HG03571 (cell line): ENCODE measurements at regions not wholly inside any gene's neighbourhood (a gene's known extent, or its start where the extent isn't known, plus 50 kb on each side); places are given as distances from the start of the nearest gene placed in this dataset.
"Not testable (repeated sequence)": the region's sequence is repeated elsewhere in the genome, so short reads cannot be mapped to it uniquely, and the experiment has no call there.

Source experiments
- ATAC-seq: cut with Tn5 transposase; IDR thresholded peaks from one replicate; pipeline ENCODE4 v1.9.1; 2021; ENCODE audit not compliant: unreplicated experiment

DNA sequence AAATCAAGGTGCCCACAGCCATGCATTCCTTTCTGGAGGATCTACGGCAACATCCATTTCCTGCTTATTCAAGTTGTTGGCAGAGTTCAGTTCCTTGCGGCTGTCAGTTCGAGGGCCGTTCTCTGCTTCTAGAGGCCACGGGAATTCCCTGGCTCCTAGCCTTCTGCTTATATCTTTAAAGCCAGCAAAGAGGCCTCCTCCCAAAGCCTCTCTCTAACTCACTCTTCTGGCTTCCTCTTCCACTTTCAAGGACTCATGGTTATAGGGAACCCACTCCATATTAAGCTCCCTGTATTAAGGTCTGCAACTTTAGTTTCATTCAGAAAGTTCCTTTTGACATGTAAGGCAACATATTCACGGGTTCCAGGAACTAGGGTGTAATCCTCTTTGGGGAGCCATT, 150.1 kb upstream of the RMP24 start:
- no peak for ATAC-seq

- no peak for ATAC-seq
Observed at GRCh38 chr18:35826477-35826876, 146.0 kb upstream of the RMP24 start.

- no peak for ATAC-seq
Observed at GRCh38 chr18:35827275-35827902, 145.1 kb upstream of the RMP24 start.

GRCh38 chr18:35827903-35828275, 144.6 kb upstream of the RMP24 start:
- ATAC-seq: no peak

- ATAC-seq: no peak
Observed at GRCh38 chr18:35828591-35828990, 143.9 kb upstream of the RMP24 start.

DNA sequence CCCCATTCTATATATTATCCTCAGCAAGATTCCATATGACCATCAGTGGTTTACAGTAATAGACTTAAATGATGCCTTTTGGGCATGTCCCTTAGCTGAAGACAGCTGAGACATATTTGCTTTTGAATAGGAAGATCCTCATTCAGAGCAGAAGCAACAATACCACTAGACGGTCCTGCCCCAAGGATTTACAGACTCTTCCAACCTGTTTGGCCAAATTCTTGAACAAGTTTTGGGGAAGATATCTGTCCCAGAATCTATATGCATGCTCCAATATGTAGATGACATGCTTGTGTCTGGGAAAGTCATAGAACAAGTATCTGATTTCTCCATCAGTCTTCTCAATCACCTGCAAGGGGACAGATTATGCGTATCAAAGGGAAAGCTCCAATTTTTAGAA, 137.1 kb upstream of the RMP24 start:
- no peak for ATAC-seq

- ATAC-seq: peak; percentile 68
Observed at GRCh38 chr18:35835833-35836232, 136.6 kb upstream of the RMP24 start.

- no peak for ATAC-seq
Observed at GRCh38 chr18:35836932-35837331, 135.5 kb upstream of the RMP24 start.

GRCh38 chr18:35837922-35838496, 134.5 kb upstream of the RMP24 start:
- ATAC-seq: no peak

DNA sequence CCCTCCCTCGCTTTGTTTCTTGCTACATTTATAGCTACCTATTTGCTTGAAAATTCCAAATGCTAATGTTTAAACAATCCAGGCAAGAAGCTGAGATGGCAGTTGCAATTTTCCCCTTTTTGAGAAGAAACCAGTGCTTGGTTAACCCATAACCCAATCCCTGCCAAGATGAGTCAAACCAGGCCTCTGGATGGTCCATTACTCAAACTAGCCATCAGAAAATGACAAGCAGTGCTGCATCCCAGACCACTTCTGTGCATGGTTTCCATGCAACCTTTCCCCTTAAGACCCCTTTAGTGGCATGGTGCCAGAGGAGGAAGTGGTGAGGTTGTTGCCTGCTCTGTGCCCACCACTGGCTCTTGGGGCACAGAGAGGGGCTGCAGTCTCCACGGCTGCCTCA, 131.2 kb upstream of the RMP24 start:
- no peak for ATAC-seq

DNA sequence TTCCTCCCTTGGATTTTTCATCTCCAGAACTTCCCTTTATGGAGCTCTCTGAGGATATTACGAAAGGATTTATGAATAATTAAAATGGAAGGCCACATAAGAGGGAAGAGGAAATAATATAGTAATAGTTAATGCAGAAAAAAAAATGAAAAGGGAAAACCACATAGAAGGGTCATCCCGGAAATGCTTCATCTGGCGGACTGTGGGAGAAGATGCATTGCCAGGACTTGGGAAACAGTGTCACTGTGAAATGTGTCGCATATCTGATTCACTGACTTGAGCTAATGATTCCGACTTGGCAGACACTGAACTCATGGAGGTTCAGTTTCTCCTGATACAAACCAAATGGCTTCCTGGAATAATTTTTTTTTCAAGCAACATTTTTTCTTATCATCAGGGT, 129.9 kb upstream of the RMP24 start:
- no peak for ATAC-seq

DNA sequence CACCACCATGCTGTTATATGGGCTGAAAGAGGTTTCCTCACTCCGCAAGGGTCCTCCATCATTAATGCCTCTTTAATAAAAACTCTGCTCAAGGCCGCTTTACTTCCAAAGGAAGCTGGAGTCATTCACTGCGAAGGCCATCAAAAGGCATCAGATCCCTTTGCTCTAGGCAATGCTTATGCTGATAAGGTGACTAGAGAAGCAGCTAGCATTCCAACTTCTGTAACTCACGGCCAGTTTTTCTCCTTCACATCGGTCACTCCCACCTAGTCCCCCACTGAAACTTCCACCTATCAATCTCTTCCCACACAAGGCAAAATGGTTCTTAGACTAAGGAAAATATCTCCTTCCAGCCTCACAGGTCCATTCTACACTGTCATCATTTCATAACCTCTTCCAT, 124.2 kb upstream of the RMP24 start:
- ATAC-seq: not testable (repeated sequence)

- not testable (repeated sequence) for ATAC-seq
Observed at GRCh38 chr18:35849241-35849640, 123.2 kb upstream of the RMP24 start.

GRCh38 chr18:35851286-35851970, 121.1 kb upstream of the RMP24 start:
- ATAC-seq: no peak

DNA sequence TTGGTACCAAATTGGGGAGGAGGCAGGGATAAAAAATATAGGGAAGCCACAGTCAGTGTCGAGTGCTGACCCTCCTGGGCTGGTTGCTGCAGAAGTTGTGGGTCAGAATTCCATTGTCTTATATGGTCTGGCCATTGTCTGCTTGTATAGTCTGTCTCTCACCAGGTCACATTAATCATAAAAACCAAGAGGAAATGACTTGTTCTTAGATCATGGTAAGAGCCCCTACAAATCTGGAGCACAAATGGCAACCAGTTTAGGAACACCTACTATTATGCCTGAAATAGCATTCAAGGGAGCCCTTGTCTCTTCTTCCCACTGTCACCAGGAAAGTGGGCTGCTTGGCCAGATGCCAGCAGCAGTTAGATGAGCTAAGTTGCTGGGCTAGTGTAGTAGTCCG, 119.7 kb upstream of the RMP24 start:
- ATAC-seq: no peak

GRCh38 chr18:35854095-35854494, 118.4 kb upstream of the RMP24 start:
- ATAC-seq: no peak

- ATAC-seq: no peak
Observed at GRCh38 chr18:35856178-35856577, 116.3 kb upstream of the RMP24 start.

GRCh38 chr18:35856721-35857120, 115.8 kb upstream of the RMP24 start:
- ATAC-seq: not testable (repeated sequence)

GRCh38 chr18:35857581-35857980, 114.9 kb upstream of the RMP24 start:
- not testable (repeated sequence) for ATAC-seq

DNA sequence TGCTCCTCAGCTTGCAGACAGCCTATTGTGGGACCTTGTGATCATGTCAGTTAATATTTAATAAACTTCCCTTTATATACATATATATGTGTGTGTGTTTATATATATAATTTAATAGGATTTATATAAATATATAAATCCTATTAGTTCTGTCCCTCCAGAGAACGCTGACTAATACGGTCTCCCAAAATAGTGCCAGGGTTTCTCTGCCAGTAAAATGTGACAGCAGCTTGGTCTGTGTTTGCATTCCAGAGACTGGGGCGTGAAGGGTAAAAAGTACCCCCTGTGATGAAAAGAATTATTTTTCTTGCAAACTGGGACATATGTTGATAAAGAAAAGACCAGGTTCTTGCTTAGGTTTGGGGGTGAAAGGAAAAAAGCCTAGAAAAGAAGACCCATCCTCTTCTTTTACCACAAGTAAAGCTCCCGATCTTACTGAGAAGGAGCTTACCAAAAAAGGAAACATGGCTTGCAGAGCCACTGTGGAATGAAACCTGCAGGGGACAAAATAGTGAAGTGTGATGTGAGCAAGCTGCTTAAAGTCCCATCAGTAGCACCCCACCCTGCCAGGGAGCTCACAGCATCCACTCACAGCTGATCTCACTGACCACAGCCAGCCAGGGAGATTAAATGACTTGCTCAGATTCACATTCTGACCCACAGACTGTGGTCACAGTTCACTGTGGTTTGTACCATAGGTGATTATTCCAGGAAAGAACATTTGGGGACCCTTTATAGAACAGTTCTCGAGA, 110.9 kb upstream of the RMP24 start:
- no peak for ATAC-seq

- no peak for ATAC-seq
Observed at GRCh38 chr18:35862119-35862640, 110.3 kb upstream of the RMP24 start.

- no peak for ATAC-seq
Observed at GRCh38 chr18:35864916-35865315, 107.6 kb upstream of the RMP24 start.
